OCI-LY7 (cell line): ENCODE measurements at regions not wholly inside any gene's neighbourhood (a gene's known extent, or its start where the extent isn't known, plus 50 kb on each side); places are given as distances from the start of the nearest gene placed in this dataset.

Experiments used
- CTCF ChIP-seq: fragments of 200-600 bp; sonication (generic); conservative IDR thresholded peaks from 2 replicates; pipeline ENCODE4 v1.5.1; 2014; ENCODE audit warnings: mild to moderate bottlenecking, antibody characterized with exemption, low read length, moderate library complexity, mixed read lengths
- EZH2phosphoT487 ChIP-seq: fragments of 200-600 bp; sonication (generic); IDR thresholded peaks from 2 replicates; pipeline ENCODE4 v1.6.1; 2018; ENCODE audit warnings: low read depth, borderline replicate concordance, mild to moderate bottlenecking, mixed run types, antibody characterized with exemption, low read length, moderate library complexity, mixed read lengths

GRCh38 chr22:48851933-48852549 is 975.6 kb downstream of the BRD1 start:
- TF ChIP-seq CTCF = no peak
- no peak for TF ChIP-seq EZH2phosphoT487
